ENCODE measurements at regions not wholly inside any gene's neighbourhood (a gene's known extent, or its start where the extent isn't known, plus 50 kb on each side); places are given as distances from the start of the nearest gene placed in this dataset.

DNA sequence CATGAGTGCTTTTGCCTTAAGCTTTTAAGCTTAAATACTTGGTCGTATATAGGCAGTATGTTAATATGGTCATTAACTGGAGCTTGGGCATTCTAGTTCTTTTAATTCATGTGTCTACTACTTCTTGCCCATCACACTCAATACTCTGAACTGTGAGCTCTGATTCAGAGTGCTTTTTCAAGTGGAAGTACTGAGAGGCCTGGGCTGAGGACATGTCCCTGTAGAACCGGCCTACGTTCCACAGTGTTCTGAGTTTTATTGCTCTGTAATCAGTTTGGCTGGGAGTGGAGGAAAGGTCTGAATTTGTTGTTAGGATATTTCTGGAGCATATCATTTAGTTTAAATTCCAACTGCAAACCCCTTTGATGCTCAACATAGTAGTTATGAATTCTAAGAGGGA, 1744.8 kb upstream of the MIR17HG start:
- DNase-seq (ENCODE audit: low read depth): no peak

DNA sequence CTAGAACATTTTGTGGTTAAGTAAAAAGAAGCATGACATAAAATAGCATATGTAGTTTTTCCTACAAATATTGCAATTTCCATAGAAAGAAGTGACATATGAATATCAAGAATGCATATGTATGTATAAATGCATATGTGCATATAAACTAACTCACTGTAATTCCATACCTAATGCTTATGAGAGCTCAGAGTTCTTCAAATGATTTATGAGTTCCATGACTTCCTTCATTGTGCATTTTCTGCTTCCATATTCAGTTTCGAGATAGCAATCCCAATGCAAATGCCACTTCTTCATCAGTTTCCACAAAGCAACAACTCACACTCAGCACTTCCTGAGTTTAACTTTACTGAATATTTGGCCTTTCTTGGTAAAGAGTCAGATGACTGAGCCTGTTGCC, 1744.3 kb upstream of the MIR17HG start:
- DNase-seq (ENCODE audit: low read depth): no peak

DNA sequence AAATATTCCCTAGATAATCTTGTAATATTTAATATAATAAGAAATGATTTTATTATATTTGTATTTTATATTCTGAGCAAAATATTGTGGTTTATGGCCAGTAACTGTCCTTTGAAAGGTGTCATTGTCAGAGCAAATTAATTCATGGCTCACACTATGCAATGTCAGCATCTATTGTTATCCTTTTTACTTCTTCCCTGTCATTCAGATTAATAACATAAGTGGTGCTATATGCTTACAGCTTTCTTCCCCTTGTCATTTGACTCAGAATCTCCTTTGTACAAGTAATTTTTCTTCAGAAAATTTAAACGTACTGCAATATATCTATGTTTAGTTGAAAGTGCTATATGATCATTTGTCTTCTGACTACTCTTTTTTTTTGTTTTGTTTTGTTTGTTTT, 1738.2 kb upstream of the MIR17HG start:
- no peak for DNase-seq (ENCODE audit: low read depth)

DNA sequence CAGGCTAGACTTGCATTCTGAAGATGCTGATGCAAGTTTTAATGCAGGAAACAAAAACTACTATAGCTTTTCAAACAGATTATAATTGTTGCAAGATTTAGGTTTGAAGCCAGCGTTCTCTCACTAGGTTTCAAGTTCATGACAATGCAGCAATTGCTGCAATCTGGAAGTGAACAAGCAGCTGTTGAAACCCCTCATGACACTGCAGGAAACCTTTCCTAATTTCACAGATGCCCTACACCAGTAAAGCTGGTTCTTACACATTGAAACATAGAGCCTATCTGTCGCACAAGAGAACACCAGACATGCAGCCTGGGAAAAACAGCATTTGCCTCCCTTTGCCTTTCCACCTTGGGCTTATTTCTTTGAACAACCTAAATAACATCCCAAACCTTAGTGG, 1737.2 kb upstream of the MIR17HG start:
- no peak for DNase-seq (ENCODE audit: low read depth)

DNA sequence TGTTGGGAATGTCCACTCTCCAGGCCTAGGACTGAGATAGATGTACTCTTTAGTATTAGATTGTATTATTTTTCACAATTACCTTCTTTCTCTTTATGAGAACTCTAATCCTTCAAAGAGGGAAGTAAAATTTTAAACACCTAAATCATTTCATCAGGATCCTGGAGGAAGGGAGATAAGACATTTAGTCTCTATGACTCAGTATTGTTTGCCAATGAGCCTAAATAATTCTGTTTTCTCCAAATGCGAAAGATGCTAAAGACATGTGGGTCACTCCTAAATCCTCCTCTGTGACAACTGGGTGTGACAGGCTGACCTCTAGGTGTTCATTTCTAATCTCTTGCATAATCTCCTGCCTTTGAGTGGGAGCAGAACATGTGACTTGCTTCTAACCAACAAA, 1736.6 kb upstream of the MIR17HG start:
- DNase-seq (ENCODE audit: low read depth): no peak

DNA sequence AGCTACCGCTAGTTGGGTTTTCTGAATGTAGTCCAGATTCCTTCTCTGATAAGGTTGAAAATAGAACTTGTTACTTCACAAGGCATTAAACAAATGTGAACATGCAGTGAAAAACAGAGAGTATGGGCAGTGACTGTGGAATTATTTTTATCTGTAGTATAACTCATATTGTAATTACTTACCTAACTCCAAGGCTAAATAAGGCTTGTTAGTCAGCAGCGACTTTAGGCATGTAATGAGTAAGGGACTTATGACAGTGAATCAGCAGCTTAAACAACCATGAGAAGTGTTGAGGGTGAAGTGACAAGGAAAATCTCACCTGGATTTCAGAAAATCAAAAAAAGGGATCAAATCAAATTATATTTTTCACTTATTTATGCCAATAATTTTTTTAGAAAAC, 1719.5 kb upstream of the MIR17HG start:
- no peak for DNase-seq (ENCODE audit: low read depth)

DNA sequence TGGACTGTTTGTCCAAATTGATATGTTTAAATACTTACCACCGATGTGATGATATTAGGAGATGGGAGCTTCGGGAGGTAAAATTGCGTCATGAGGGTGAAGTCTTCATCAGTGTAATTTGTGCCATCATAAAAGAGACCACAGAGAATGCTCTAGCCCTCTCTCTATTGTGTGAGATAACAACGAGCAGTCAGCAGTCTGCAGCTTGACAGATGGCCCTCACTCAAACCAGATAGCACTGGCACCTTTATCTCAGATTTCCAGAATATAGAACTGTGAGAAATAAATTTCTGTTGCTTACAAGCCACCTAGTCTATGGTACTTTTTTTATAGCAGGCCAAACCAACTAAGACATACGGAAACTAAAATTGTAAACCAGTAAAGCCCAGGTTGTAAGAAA, 1718.9 kb upstream of the MIR17HG start:
- DNase-seq (ENCODE audit: low read depth): no peak

DNA sequence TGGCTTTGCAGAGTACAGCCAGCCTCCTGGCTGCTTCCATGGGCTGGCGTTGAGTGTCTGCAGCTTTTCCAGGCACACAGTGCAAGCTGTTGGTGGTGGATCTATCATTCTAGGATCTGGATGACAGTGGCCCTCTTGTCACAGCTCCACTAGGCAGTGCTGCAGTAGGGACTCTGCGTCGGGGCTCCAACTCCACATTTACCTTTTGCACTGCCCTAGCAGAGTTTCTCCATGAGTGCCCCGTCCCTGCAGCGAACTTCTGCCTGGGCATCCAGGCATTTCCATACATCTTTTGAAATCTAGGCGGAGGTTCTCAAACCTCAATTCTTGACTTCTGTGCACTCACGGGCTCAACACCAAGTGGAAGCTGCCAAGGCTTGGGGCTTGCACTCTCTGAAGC, 1697.3 kb upstream of the MIR17HG start:
- no peak for DNase-seq (ENCODE audit: low read depth)

DNA sequence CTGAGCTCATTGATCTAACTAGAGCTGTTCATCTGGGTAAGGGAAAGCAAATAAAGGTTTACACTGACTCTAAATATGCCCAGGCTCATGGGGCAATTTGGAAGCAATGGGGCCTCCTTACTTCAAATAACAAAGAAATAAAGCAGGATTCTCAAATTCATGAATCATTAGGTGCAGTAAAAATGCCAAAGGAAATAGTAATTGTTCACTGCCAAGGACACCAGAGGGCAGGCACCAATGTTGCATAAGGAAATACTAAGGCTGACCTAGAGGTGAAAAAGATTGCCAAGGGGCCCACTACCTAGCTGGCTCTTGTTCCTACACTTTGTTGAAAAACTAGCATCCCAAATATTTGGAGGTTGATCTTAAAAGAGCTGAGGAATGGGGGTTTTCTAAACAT, 1686.7 kb upstream of the MIR17HG start:
- DNase-seq (ENCODE audit: low read depth): no peak

DNA sequence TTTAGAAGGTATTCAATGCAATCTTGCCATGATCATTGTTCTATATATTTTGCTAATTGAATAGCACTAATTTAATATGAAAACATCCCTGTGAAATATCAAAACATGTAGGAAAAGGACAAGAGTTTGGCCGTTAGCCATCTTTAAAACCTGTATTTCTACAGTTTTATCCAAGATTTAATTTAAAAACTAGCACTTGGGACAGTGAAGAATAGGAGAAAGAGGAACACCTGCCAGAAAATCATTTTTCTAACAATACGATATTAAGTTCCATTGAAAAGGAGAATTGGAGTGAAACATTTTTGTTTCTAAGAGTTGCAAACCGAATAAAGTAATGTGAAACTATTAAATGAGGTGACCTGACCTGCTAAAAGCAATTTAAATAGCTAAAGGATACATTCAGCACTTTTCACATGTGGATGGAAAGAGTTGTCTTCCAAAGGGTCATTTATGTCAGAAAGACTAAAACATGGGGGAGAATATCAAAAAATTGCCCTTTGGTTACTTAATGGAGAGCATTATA, 1673.6 kb upstream of the MIR17HG start:
- DNase-seq (ENCODE audit: low read depth): no peak

DNA sequence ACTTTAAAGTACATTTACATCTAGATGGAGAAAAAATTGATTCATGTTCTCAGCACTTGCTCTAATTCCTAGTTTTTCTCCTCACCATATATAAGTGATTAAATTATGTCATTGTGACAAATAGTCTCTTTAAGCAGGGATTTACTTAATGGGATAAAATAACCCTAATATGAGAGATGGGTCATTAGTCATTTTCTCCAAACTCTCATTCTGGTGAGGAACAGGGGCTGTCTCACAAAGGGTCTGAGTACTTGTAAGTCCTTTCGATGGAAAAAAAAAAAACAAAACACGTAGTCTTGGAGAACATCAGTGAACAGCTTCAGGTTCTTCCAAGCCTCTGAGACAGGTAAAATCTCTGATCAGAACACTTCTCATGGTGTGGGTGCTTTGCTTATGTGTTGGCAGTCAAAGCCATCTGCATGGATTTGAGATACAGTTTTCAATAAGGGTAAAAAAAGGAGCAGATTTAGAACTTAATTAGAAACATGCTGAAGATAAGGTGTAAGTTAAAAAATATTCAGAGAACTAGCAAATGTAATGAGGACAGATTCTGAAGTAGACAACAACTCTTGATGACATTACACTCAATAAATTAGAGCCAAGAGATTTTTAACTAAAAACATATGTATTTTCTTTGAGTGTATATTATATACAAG, 1668.9 kb upstream of the MIR17HG start:
- no peak for DNase-seq (ENCODE audit: low read depth)

DNA sequence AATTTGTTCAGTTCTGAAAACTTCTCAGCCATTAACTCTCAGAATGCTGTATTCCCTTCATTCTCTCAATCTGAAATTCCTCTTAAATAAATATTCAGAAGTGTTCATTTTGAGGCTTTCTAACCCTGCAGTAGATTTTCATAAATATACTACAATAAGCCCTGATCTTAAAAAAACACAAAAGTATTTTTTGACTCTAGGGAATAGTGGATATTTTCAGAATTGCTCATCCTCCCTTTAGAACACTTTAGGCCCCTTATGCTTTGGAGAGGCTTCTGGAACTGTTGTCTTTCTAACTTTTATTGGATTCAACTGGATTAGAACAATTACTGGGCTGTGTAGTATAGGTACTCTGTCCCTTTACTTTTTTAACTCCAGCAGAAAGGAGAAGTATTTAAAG, 1662.6 kb upstream of the MIR17HG start:
- DNase-seq (ENCODE audit: low read depth): no peak

DNA sequence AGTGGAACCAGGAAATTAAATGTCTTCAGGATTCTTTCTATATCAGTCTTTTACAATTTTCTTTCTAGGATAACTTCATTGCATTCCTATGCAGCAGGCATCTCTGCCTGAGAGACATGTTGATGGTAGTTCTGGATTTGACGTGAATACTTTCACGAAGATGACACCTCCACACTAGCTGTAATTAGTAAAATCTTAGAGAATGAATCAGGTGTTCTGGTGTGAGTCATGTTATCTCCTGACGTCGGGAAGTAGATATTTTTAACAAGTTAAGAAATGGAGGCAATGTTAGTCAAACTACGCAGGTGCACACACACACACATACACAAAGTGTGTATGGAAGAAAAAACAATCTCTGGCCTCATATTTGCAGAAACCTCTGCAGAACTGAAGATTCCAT, 1661.3 kb upstream of the MIR17HG start:
- DNase-seq (ENCODE audit: low read depth): no peak

DNA sequence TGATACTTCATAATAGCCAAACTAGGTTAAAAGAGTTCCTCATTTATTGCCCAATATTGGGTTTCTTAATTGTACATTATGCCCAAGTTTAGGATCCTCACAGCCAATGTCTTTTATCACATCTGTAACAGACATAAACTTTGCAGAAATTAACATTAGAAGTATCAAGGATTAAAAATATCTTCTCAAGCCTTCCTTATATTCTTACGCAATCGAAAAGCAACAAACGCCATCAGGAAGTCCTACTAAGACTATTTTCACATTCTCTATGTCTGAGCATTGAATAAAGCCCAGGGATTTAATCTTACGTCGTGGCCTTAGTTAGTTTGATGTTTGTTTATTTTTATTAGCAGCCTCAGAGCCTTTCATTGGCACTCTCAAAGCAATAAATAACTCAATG, 1660.4 kb upstream of the MIR17HG start:
- peak; percentile 8 for DNase-seq (ENCODE audit: low read depth)

DNA sequence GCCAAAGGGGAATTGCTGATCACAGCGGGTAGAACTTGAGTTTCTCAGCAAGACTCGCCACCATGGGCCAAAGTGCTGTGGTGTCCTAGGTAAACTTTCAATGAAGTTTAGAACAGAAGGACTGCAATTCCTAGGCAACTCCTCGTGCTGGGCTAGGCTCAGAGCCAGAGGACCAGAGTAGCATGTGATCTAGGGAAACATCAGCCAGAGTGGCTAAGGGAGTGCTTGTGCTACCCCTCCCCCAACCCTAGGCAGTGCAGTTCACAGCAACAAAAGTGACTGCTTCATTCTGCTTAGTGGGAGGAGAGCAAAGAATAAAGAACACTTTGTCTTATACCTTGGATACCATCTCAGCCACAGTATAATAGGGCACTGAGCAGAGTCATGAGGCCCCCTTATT, 1658.6 kb upstream of the MIR17HG start:
- no peak for DNase-seq (ENCODE audit: low read depth)

DNA sequence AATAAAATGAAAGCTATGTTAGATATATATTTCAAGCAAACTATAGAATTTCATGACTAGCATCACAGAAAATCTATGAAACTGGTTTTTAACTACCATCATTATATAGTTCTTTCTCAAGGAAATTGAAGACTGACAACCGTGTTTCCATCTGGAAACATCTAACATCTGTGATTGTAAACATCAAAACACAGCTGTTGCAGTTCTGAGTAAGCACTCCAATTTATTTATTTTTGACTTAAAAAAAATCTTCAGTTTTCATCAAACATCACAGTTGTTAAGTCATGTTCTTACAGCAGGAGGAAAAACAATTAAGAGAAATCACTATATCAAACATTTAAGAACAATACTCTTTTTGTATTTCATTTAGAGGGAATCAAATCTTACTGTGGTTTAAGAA, 1653.0 kb upstream of the MIR17HG start:
- DNase-seq (ENCODE audit: low read depth): no peak

DNA sequence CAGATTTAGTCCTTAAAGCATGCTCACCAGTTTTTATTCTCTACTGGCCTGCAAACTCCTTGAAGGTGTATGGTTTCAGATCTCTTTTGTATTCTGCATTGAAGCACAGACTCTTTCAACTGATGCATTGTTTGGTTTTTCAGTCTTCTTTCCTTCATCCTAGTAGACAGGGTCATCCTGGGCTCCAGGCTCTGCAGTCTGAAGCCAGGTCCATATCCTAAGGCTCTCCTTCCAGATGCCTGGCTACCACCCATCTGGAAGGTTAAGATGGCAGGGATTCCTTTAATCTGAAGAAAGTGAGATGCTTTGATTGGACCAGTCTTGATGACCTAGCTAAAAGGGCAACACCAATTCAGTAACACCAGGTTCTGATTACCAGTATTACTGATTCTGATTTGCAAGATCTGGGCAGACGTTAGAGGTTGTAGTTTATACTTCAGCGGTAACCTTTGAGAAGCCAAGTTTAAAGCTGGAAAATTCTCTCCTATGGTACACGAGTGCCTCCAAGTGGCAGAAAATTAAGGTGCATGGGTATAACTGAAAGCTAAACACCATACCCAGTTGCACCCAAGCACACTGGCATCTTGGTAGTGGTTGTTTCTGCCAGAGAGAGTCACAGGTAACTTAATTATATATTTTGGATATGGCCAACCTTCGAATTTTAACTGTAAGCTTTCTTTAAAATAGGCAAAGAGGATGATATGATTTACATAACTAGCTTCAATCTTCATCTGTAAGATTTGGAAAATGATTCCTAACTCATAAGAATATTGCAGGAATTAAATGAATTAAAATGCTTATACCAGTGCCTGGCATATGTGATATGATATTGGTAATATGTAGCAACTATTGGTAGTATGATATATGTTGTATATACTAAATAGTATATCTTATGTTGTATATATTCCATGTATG, 1651.9 kb upstream of the MIR17HG start:
- peak; percentile 32 for DNase-seq (ENCODE audit: low read depth)

DNA sequence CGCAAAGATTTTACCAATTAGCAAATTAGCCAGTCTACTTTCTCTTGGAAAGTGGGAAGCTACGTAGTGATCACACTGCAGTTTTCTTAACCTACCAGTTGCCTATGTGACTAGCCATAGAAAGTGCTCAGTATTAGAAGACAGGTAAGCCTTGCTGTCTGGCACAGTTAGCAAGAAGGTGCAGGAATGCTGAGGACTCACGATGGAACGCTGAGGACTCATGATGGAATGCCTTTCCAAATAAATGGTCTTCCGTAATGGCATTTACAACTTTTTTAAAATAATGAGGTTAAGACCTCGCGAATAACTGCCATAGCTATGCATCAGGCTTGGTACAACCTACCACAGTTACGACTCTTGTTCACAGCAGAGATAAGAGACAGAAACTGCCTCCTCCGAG, 1645.6 kb upstream of the MIR17HG start:
- DNase-seq (ENCODE audit: low read depth): no peak

DNA sequence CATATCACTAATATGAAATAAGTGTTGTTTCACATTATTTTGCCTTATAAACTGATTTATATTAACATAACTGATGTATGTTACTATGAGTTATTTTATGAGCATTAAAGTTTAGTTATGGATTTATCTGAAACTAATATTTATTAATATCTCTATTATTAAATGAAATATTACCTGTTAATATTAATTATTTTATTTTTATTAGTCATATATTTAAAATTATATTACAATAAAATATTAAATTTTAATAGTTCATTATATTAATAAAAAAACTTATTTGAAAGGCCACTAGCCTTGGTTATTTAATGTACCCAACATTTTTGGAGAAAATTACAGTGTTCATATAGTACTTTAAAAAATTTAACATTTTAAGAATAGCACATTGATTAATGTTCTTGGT, 1643.4 kb upstream of the MIR17HG start:
- no peak for DNase-seq (ENCODE audit: low read depth)

DNA sequence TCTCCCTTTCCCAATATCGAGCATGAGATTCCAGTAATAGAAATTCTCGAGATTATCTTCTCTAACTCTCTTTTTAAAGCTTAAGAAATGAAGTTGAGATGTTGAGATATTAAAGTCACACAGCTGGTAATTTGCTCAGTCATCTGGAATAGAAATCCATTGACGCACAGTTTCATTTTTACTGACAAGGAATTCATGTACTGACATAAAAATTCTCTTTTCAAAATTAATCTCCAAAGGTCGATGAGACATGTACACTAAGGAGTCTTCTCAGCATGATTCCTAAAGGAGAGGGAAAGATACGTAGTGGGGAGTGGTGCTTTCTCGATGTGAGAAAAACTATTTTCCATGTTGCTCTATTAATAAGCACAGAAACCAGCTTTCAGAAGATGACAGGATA, 1639.5 kb upstream of the MIR17HG start:
- DNase-seq (ENCODE audit: low read depth): no peak

DNA sequence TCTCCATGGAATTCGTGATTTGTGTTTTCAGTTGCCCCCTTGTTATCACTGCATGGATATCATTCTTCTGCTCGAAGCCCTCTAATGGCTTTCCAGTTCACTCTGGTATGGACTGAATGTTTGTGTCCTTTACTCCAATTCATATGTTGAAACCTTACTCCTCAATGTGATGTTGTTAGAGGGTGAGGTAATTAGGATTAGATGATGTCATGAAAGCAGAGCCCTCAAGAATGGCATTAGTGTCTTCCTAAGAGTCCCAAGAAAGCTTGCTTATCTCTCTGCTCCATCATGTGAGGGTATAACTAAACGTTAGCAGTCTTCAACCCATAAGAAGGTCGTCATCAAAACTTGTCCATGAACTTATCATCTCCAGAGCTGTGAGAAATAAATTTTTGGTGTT, 1626.3 kb upstream of the MIR17HG start:
- no peak for DNase-seq (ENCODE audit: low read depth)

DNA sequence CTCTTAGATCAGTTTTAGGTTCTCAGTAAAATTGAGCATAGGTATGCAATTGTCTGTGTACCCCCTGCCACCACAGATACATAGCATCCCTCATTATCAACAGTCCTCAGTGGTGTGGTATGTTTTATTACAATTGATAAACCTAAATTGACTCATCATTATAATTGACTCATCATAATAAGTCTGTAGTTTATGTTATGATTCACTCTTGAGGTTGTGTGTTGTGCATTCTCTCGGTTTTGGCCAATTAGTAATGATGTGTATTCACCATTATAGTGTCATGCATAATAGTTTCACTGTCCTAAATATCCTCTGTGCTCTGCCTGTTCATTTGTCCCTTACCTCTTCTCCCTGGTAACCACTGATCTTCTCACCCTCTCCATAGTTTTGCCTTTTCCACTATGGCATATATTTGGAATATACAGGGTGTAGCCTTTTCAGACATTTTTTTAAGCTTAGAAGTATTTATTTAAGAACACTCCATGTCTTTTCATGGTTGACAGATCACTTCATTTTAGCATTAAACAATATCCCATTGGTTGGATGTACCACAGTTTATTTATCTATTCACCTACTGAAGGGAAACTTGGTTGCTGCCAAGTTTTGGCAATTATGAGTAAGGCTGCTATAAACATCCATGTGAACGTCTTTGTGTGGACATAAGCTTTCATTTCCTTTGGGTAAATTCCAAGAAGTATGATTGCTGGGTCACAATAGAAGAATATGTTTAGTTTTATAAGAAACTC, 1620.6 kb upstream of the MIR17HG start:
- peak; percentile 57 for DNase-seq (ENCODE audit: low read depth)

DNA sequence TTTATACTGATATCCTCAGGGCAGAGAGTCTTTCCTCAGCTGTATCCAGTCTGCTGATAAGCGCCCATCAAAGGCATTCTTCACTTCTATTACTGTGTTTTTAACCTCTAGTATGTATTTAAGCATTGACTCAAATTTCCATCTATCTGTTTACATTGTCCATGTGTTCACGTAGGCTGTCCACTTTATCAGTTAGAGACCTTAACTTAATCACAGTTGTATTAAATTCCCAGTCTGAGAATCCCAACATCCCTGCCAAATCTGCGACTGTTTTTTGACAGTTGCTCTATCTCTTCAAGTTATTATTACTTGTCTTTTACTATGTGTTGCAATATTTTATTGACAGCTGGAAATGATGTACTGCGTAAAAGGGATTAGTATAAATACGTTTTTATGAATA, 1613.7 kb upstream of the MIR17HG start:
- no peak for DNase-seq (ENCODE audit: low read depth)
